Panc1 (cell line): ENCODE measurements at regions not wholly inside any gene's neighbourhood (a gene's known extent, or its start where the extent isn't known, plus 50 kb on each side); places are given as distances from the start of the nearest gene placed in this dataset.

ENCODE experiments used
- ATAC-seq: fragments of 200-7000 bp; cut with Tn5 transposase; 2 replicates; pipeline ENCODE4 v1.9.1; 2020; ENCODE audit warnings: mild to moderate bottlenecking, moderate library complexity
- BruUV-seq: library from RNA; stranded (reverse); fragments of 400-500 nt; replicated peaks from 2 replicates; lab custom pipeline; 2021; lab: Mats Ljungman, UMichigan
- CTCF ChIA-PET: fragments of 300-600 bp; sonication (Branson Sonifier 250); formaldehyde crosslinking; loops from one replicate; lab custom pipeline; 2022; ENCODE audit warnings: antibody characterized with exemption; lab: Charles Lee
- POLR2A ChIA-PET: fragments of 300-600 bp; sonication (Branson Sonifier 250); formaldehyde crosslinking; loops from one replicate; lab custom pipeline; 2022; ENCODE audit warnings: antibody characterized with exemption; lab: Charles Lee
- DNase-seq: peaks from one replicate; pipeline ENCODE4 v3.0.0-alpha.2; 2010; ENCODE audit warnings: low read depth, low spot score
- H3K27ac ChIP-seq: 2 replicates; pipeline ENCODE4 v1.5.1; 2011; ENCODE audit warnings: mild to moderate bottlenecking, low read length, inconsistent platforms
- H3K27me3 ChIP-seq: fragments of 200-500 bp; sonication (Bioruptor generic); 2 replicates; pipeline ENCODE4 v1.6.0; 2014; ENCODE audit warnings: low read length, inconsistent platforms; ENCODE audit not compliant: control insufficient read depth, insufficient read depth
- H3K36me3 ChIP-seq: fragments of 200-500 bp; sonication (Bioruptor generic); 2 replicates; pipeline ENCODE4 v1.5.1; 2014; ENCODE audit warnings: inconsistent platforms, mild to moderate bottlenecking, low read length, moderate library complexity; ENCODE audit not compliant: control insufficient read depth, insufficient read depth
- H3K4me1 ChIP-seq: 2 replicates; pipeline ENCODE4 v1.5.1; 2011; ENCODE audit warnings: inconsistent platforms, mild to moderate bottlenecking, low read length, moderate library complexity; ENCODE audit not compliant: control insufficient read depth, insufficient read depth
- H3K4me3 ChIP-seq, 2 experiments: 2 replicates each; pipeline ENCODE4 v1.5.1; 2011 to 2012; ENCODE audit warnings: low read depth in 2 of 2, low read length in 2 of 2, mild to moderate bottlenecking in 2 of 2, inconsistent platforms in 1 of 2, moderate library complexity in 1 of 2
- H3K9me3 ChIP-seq: fragments of 200-500 bp; sonication (Bioruptor generic); 2 replicates; pipeline ENCODE4 v1.5.1; 2014; ENCODE audit warnings: low read depth, mild to moderate bottlenecking, inconsistent platforms, low read length, moderate library complexity; ENCODE audit not compliant: control insufficient read depth, insufficient read depth
- CTCF ChIP-seq: fragments of 450-650 bp; IDR thresholded peaks from 2 replicates; pipeline ENCODE4 v1.5.1; 2017; ENCODE audit warnings: mild to moderate bottlenecking
- POLR2AphosphoS5 ChIP-seq: IDR thresholded peaks from 2 replicates; pipeline ENCODE4 v1.6.1; 2012; ENCODE audit warnings: mild to moderate bottlenecking, low read depth, low read length, moderate library complexity
- REST ChIP-seq, 2 experiments: IDR thresholded peaks; 2 replicates each; pipeline ENCODE4 v1.6.1; 2011 to 2012; ENCODE audit warnings: low read depth in 2 of 2, control low read depth in 1 of 2, low read length in 1 of 2, mild to moderate bottlenecking in 1 of 2, moderate library complexity in 1 of 2; ENCODE audit not compliant: insufficient read depth in 1 of 2
- SIN3A ChIP-seq: IDR thresholded peaks from 2 replicates; pipeline ENCODE4 v1.6.1; 2012; ENCODE audit warnings: low read depth, mild to moderate bottlenecking, low read length, moderate library complexity, borderline replicate concordance; ENCODE audit not compliant: insufficient read depth
- TCF7L2 ChIP-seq: IDR thresholded peaks from 2 replicates; pipeline ENCODE4 v1.6.1; 2011; ENCODE audit warnings: mild to moderate bottlenecking, low read depth, low read length, inconsistent platforms
- in situ Hi-C: cut with HindIII; loops from 2 replicates; pipeline ENCODE4 v1.10.0; 2016; ENCODE audit warnings: low sequenced_read_pairs, low pct_unique_long_range_greater_than_20kb
- intact Hi-C: fragments of 100-400 bp; cut with micrococcal nuclease; formaldehyde crosslinking; loops from one replicate; pipeline ENCODE4 v1.10.0; 2022; ENCODE audit not compliant: unreplicated experiment

DNA sequence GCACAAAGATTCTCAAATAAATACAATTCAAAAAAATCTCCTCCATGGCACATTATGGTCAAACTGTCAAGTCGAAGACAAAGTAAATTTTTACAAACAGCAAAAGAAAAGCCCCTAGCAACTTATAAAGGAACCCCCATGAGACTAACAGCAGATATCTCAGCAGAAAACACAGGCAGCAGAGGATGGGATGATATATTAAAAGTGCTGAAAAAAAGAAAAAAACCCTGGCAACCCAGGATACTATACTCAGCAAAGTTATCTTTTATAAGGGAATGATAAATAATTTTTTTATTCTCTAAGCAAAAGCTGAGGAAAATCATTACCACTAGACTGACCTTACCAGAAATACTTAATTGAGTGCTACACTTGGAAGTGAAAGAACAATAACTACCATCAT is 326.4 kb downstream of the CYRIA start:
- H3K4me3 ChIP-seq, result no peak overlapping the region
- no TSS peak for BruUV-seq
- ChIA-PET POLR2A (no interaction called here), CTCF (no interaction called here)
- no peaks in the 10 kb centered on the region for H3K9me3 ChIP-seq
- no peak for TF ChIP-seq POLR2AphosphoS5
- no peak for TF ChIP-seq CTCF
- TF ChIP-seq REST (IDR thresholded peaks at IDR 0.05; ENCODE audit: insufficient read depth in 1 of 2, low read depth in 2 of 2, low read length in 1 of 2), result no peak
- TF ChIP-seq TCF7L2, result no peak
- TF ChIP-seq SIN3A, result no peak
- intact Hi-C loops, result no loop called here
- in situ Hi-C loops, result no loop called here
- no peak overlapping the region for H3K27ac ChIP-seq
- ATAC-seq (no peak), DNase-seq (no peak)
- H3K27me3 ChIP-seq, result no peaks in the 10 kb centered on the region
- H3K4me1 ChIP-seq, result no peaks in the 10 kb centered on the region
- H3K36me3 ChIP-seq, result no peaks in the 10 kb centered on the region

- ChIA-PET CTCF (no interaction called here), POLR2A (no interaction called here)
- Histone ChIP-seq H3K9me3 (no peaks in the 10 kb centered on the region), H3K4me1 (no peaks in the 10 kb centered on the region), H3K36me3 (no peaks in the 10 kb centered on the region), H3K27me3 (no peaks in the 10 kb centered on the region), H3K4me3 (no peak overlapping the region), H3K27ac (no peak overlapping the region)
- TF ChIP-seq CTCF, result no peak
- TF ChIP-seq REST (IDR thresholded peaks at IDR 0.05; ENCODE audit: insufficient read depth in 1 of 2, low read depth in 2 of 2, low read length in 1 of 2), result no peak
- TF ChIP-seq POLR2AphosphoS5, result no peak
- TF ChIP-seq SIN3A, result no peak
- TF ChIP-seq TCF7L2, result no peak
- ATAC-seq, result no peak
- no TSS peak for BruUV-seq
- in situ Hi-C loops (no loop called here), intact Hi-C loops (no loop called here)
- DNase-seq, result no peak
Measured at GRCh38 chr2:16338026-16338425, 327.6 kb downstream of the CYRIA start.
